H9 (cell line): ENCODE measurements at regions not wholly inside any gene's neighbourhood (a gene's known extent, or its start where the extent isn't known, plus 50 kb on each side); places are given as distances from the start of the nearest gene placed in this dataset.

Experiments used
- DNase-seq: peaks from one replicate; pipeline ENCODE4 v3.0.0-alpha.2; 2017
- H2AFZ ChIP-seq: one replicate; pipeline ENCODE4 v1.6.1; 2013; ENCODE audit warnings: mild to moderate bottlenecking, low read length, control low read depth, moderate library complexity
- H2AK5ac ChIP-seq: 2 replicates; pipeline ENCODE4 v1.6.1; 2013; ENCODE audit warnings: low read length, control low read depth, mixed read lengths; ENCODE audit not compliant: insufficient read length
- H2BK120ac ChIP-seq: one replicate; pipeline ENCODE4 v1.6.1; 2013; ENCODE audit warnings: low read depth, mild to moderate bottlenecking, low read length, control low read depth, inconsistent platforms; ENCODE audit not compliant: poor library complexity, severe bottlenecking
- H2BK12ac ChIP-seq: 2 replicates; pipeline ENCODE4 v1.6.1; 2013; ENCODE audit warnings: low read length, control low read depth, mixed read lengths, low read depth; ENCODE audit not compliant: insufficient read length
- H2BK15ac ChIP-seq: 2 replicates; pipeline ENCODE4 v1.6.1; 2013; ENCODE audit warnings: low read depth, low read length, control low read depth
- H2BK20ac ChIP-seq: one replicate; pipeline ENCODE4 v1.6.1; 2013; ENCODE audit warnings: low read depth, mild to moderate bottlenecking, low read length, control low read depth, inconsistent platforms; ENCODE audit not compliant: poor library complexity, severe bottlenecking
- H2BK5ac ChIP-seq: 2 replicates; pipeline ENCODE4 v1.6.1; 2013; ENCODE audit warnings: low read length, control low read depth, mixed read lengths; ENCODE audit not compliant: insufficient read length
- H3K14ac ChIP-seq: 2 replicates; pipeline ENCODE4 v1.6.1; 2013; ENCODE audit warnings: low read length, control low read depth; ENCODE audit not compliant: insufficient read depth
- H3K18ac ChIP-seq: 2 replicates; pipeline ENCODE4 v1.6.1; 2013; ENCODE audit warnings: low read depth, mild to moderate bottlenecking, mixed read lengths, low read length, control low read depth; ENCODE audit not compliant: insufficient read length
- H3K23ac ChIP-seq: 2 replicates; pipeline ENCODE4 v1.6.1; 2013; ENCODE audit warnings: low read length, control low read depth, mixed read lengths, low read depth; ENCODE audit not compliant: insufficient read length
- H3K23me2 ChIP-seq: 2 replicates; pipeline ENCODE4 v1.6.1; 2013; ENCODE audit warnings: low read depth, mild to moderate bottlenecking, mixed read lengths, low read length, control low read depth; ENCODE audit not compliant: insufficient read length, poor library complexity, severe bottlenecking
- H3K27ac ChIP-seq: 2 replicates; pipeline ENCODE4 v1.5.1; 2013; ENCODE audit warnings: low read length, control low read depth, mixed read lengths, low read depth; ENCODE audit not compliant: insufficient read length
- H3K27me3 ChIP-seq: 2 replicates; pipeline ENCODE4 v1.6.1; 2013; ENCODE audit warnings: low read length, control low read depth, inconsistent platforms; ENCODE audit not compliant: insufficient read depth
- H3K4ac ChIP-seq: 2 replicates; pipeline ENCODE4 v1.6.1; 2013; ENCODE audit warnings: low read depth, mild to moderate bottlenecking, control low read depth, inconsistent platforms, low read length, moderate library complexity
- H3K4me1 ChIP-seq: 2 replicates; pipeline ENCODE4 v1.6.1; 2013; ENCODE audit warnings: low read length, control low read depth, inconsistent platforms; ENCODE audit not compliant: insufficient read depth
- H3K4me2 ChIP-seq: 2 replicates; pipeline ENCODE4 v1.6.1; 2013; ENCODE audit warnings: low read length, control low read depth, mixed read lengths; ENCODE audit not compliant: insufficient read length, insufficient read depth
- H3K56ac ChIP-seq: 2 replicates; pipeline ENCODE4 v1.6.1; 2013; ENCODE audit warnings: low read depth, mild to moderate bottlenecking, mixed read lengths, low read length, control low read depth; ENCODE audit not compliant: insufficient read length
- H3K79me1 ChIP-seq: 2 replicates; pipeline ENCODE4 v1.6.1; 2013; ENCODE audit warnings: low read depth, mild to moderate bottlenecking, moderate library complexity, low read length, control low read depth, inconsistent platforms; ENCODE audit not compliant: insufficient read depth, poor library complexity, severe bottlenecking
- H3K79me2 ChIP-seq: 2 replicates; pipeline ENCODE4 v1.6.1; 2013; ENCODE audit warnings: low read length, control low read depth, inconsistent platforms; ENCODE audit not compliant: insufficient read depth
- H3K9ac ChIP-seq: 2 replicates; pipeline ENCODE4 v1.6.1; 2013; ENCODE audit warnings: low read length, control low read depth, mixed read lengths; ENCODE audit not compliant: insufficient read length; ENCODE audit errors: extremely low read depth
- H3K9me3 ChIP-seq: one replicate; pipeline ENCODE4 v1.6.1; 2013; ENCODE audit warnings: low read depth, low read length, inconsistent platforms; ENCODE audit not compliant: control insufficient read depth
- H3T11ph ChIP-seq: one replicate; pipeline ENCODE4 v1.6.1; 2013; ENCODE audit warnings: mild to moderate bottlenecking, low read length, control low read depth, inconsistent platforms
- H4K20me1 ChIP-seq: one replicate; pipeline ENCODE4 v1.6.1; 2013; ENCODE audit not compliant: control insufficient read depth, insufficient read length, insufficient read depth
- H4K5ac ChIP-seq: 2 replicates; pipeline ENCODE4 v1.6.1; 2013; ENCODE audit warnings: low read depth, mild to moderate bottlenecking, mixed read lengths, low read length, control low read depth; ENCODE audit not compliant: insufficient read length
- H4K8ac ChIP-seq: replicated peaks from 2 replicates; pipeline ENCODE4 v1.6.1; 2013; ENCODE audit warnings: low read length, control low read depth, mixed read lengths, low read depth; ENCODE audit not compliant: insufficient read length
- H4K91ac ChIP-seq: 2 replicates; pipeline ENCODE4 v1.6.1; 2013; ENCODE audit warnings: low read depth, mild to moderate bottlenecking, moderate library complexity, mixed read lengths, low read length, control low read depth; ENCODE audit not compliant: insufficient read length
- H3K27ac Mint-ChIP-seq, 3 experiments: 2 replicates in 2 of 3; 3 replicates in 1 of 3; pipeline ENCODE4 v1.8.0; 2020 to 2021; ENCODE audit warnings: mixed read lengths in 3 of 3, mild to moderate bottlenecking in 1 of 3, moderate library complexity in 1 of 3
- H3K27me3 Mint-ChIP-seq: 2 replicates; pipeline ENCODE4 v1.8.0; 2021; ENCODE audit warnings: low read depth, mild to moderate bottlenecking, moderate library complexity, mixed read lengths
- H3K36me3 Mint-ChIP-seq, 3 experiments: 2 replicates in 2 of 3; 3 replicates in 1 of 3; pipeline ENCODE4 v1.8.0; 2020 to 2021; ENCODE audit warnings: low read depth in 3 of 3, mixed read lengths in 3 of 3; ENCODE audit not compliant: insufficient read depth in 1 of 3
- H3K4me1 Mint-ChIP-seq, 2 experiments: 2 replicates each; pipeline ENCODE4 v1.8.0; 2020; ENCODE audit warnings: mixed read lengths in 2 of 2
- H3K4me3 Mint-ChIP-seq, 2 experiments: 2 replicates in 1 of 2; 3 replicates in 1 of 2; pipeline ENCODE4 v1.8.0; 2020 to 2021; ENCODE audit warnings: mild to moderate bottlenecking in 2 of 2, mixed read lengths in 2 of 2, moderate library complexity in 1 of 2
- H3K9me3 Mint-ChIP-seq, 2 experiments: 2 replicates in 1 of 2; 3 replicates in 1 of 2; pipeline ENCODE4 v1.8.0; 2020; ENCODE audit warnings: mild to moderate bottlenecking in 2 of 2, mixed read lengths in 2 of 2, moderate library complexity in 1 of 2
- CTCF ChIP-seq: fragments of 200-600 bp; sonication (generic); conservative IDR thresholded peaks from 3 replicates; pipeline ENCODE4 v1.8.0; 2021; ENCODE audit warnings: antibody characterized with exemption, mild to moderate bottlenecking
- WGBS: extraction: QIAGEN DNeasy Blood & Tissue Kit; methylation state at CpG from one replicate; pipeline ENCODE4 v1.1.7; 2013; ENCODE audit warnings: missing lambda C conversion rate, low lambda C conversion rate, mixed read lengths; ENCODE audit not compliant: insufficient read length; ENCODE audit errors: extremely low coverage; 5-methylcytosine and 5-hydroxymethylcytosine counted together

DNA sequence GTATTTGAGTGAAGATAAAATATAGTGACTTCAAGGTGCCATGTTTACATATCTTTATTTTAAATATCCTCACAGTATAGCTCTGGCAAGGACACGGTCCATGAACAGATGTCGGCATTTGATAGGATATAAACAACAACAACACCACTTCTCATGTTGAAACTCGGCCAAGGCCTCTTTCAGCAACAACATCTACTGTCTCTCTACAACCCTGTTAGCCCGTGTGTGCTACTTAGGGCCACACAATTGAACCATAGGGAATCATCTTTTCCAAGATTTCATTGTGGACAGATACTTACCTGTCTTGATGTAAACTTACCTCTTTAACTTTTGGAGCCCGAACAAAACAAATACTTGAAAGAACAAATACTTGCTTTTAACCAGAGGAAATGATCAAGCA is 168.7 kb upstream of the SSTR1 start:
- Histone ChIP-seq H3K4me2 (no peak overlapping the region), H3K18ac (no peak overlapping the region), H2AK5ac (no peak overlapping the region), H4K20me1 (no peaks in the 10 kb centered on the region), H4K5ac (no peak overlapping the region), H2BK120ac (no peak overlapping the region), H3K9me3 (no peaks in the 10 kb centered on the region), H2BK5ac (no peak overlapping the region), H2AFZ (no peak overlapping the region), H2BK20ac (no peak overlapping the region), H3K27me3 (no peaks in the 10 kb centered on the region; the same call in 1 of the 2 replicates), H3K4ac (no peak overlapping the region), H4K91ac (no peak overlapping the region), H2BK12ac (no peak overlapping the region), H4K8ac (no peak overlapping the region), H3K56ac (no peak overlapping the region), H3K23me2 (no peaks in the 10 kb centered on the region), H3K9ac (no peak overlapping the region), H3K79me2 (no peaks in the 10 kb centered on the region), H3K14ac (no peak overlapping the region), H3K23ac (no peak overlapping the region), H2BK15ac (no peak overlapping the region), H3K4me1 (peaks cover 3% of the 10 kb centered on the region), H3K27ac (no peak overlapping the region), H3T11ph (no peak overlapping the region), H3K79me1 (no peaks in the 10 kb centered on the region)
- Mint-ChIP-seq H3K4me1 (peaks cover 4 to 5% of the 10 kb centered on the region in 2 experiments), H3K27ac (no peak overlapping the region), H3K36me3 (no peaks in the 10 kb centered on the region; a peak in 1 of 7 replicates), H3K9me3 (no peaks in the 10 kb centered on the region; a peak in 2 of 5 replicates), H3K27me3 (no peaks in the 10 kb centered on the region; the same call in none of the 2 replicates), H3K4me3 (no peak overlapping the region)
- TF ChIP-seq CTCF: no peak
- no CpG with 5 or more reads among the region's 5 CpGs for WGBS
- DNase-seq: no peak
